Activated CD4-positive, alpha-beta T cell treated with anti-CD3 and anti-CD28 coated beads for 36 hours (primary cell): ENCODE measurements at regions not wholly inside any gene's neighbourhood (a gene's known extent, or its start where the extent isn't known, plus 50 kb on each side); places are given as distances from the start of the nearest gene placed in this dataset.

Experiments used
- ATAC-seq: fragments of 200-7000 bp; cut with Tn5 transposase; one replicate; pipeline ENCODE4 v1.10.0; 2021; ENCODE audit warnings: mild to moderate bottlenecking, moderate library complexity
- CTCF ChIA-PET: fragments of 350-600 bp; sonication (Branson Sonifier 250); formaldehyde crosslinking; loops from one replicate; lab custom pipeline; 2021; ENCODE audit warnings: antibody characterized with exemption; lab: Charles Lee
- POLR2A ChIA-PET: fragments of 350-600 bp; sonication (Branson Sonifier 250); formaldehyde crosslinking; loops from one replicate; lab custom pipeline; 2021; ENCODE audit warnings: antibody characterized with exemption, inconsistent platforms; lab: Charles Lee
- DNase-seq: peaks from one replicate; pipeline ENCODE4 v3.0.0-alpha.2; 2020
- H3K27ac Mint-ChIP-seq: one replicate; pipeline ENCODE4 v1.8.0; 2021; ENCODE audit warnings: mixed read lengths
- H3K27me3 Mint-ChIP-seq: one replicate; pipeline ENCODE4 v1.8.0; 2021; ENCODE audit warnings: mixed read lengths
- H3K36me3 Mint-ChIP-seq: one replicate; pipeline ENCODE4 v1.8.0; 2021; ENCODE audit warnings: low read depth, mixed read lengths
- H3K4me1 Mint-ChIP-seq: one replicate; pipeline ENCODE4 v1.8.0; 2021; ENCODE audit warnings: mixed read lengths
- H3K4me3 Mint-ChIP-seq: one replicate; pipeline ENCODE4 v1.8.0; 2021; ENCODE audit warnings: mild to moderate bottlenecking, moderate library complexity, mixed read lengths
- H3K9me3 Mint-ChIP-seq: one replicate; pipeline ENCODE4 v1.8.0; 2021; ENCODE audit warnings: low read depth, mixed read lengths
- intact Hi-C, 2 experiments: fragments of 100-400 bp; cut with DNase I in 1 of 2; cut with micrococcal nuclease in 1 of 2; formaldehyde crosslinking; loops; one replicate each; pipeline versions ENCODE4 v1.14.2 to v1.15.1; 2022 to 2024; cut with DNase I, micrococcal nuclease

- no peaks in the 10 kb centered on the region for H3K4me1 Mint-ChIP-seq
- no peak overlapping the region for H3K4me3 Mint-ChIP-seq
- no peak overlapping the region for H3K27ac Mint-ChIP-seq
- ATAC-seq, result no peak
- peaks cover 9% of the 10 kb centered on the region for H3K27me3 Mint-ChIP-seq
- ChIA-PET POLR2A (no interaction called here), CTCF (no interaction called here)
- no peak for DNase-seq
- intact Hi-C loops, result no loop called here
- no peaks in the 10 kb centered on the region for H3K36me3 Mint-ChIP-seq
- H3K9me3 Mint-ChIP-seq, result no peaks in the 10 kb centered on the region
Observed at GRCh38 chr2:19552270-19552669, 193.8 kb upstream of the OSR1 start.

GRCh38 chr2:19550750-19551149, 192.3 kb upstream of the OSR1 start:
- ChIA-PET CTCF (interaction anchor here (0.6 kb wide), 1 partner anchor 163 kb away, joined by 3 read pairs; no protein-coding TSS in a partner anchor), POLR2A (no interaction called here)
- DNase-seq (no peak), ATAC-seq (no peak)
- Mint-ChIP-seq H3K4me1 (no peaks in the 10 kb centered on the region), H3K27ac (no peak overlapping the region), H3K36me3 (no peaks in the 10 kb centered on the region), H3K9me3 (no peaks in the 10 kb centered on the region), H3K27me3 (peaks cover 9% of the 10 kb centered on the region), H3K4me3 (no peak overlapping the region)
- intact Hi-C loops, result no loop called here

- H3K27me3 Mint-ChIP-seq, result peaks cover 9% of the 10 kb centered on the region
- ATAC-seq, result no peak
- no peak overlapping the region for H3K27ac Mint-ChIP-seq
Observed at GRCh38 chr2:19549821-19550220, 191.4 kb upstream of the OSR1 start.

GRCh38 chr2:19548116-19548515, 189.7 kb upstream of the OSR1 start:
- CTCF ChIA-PET, result no interaction called here
- Mint-ChIP-seq H3K4me1 (no peaks in the 10 kb centered on the region), H3K9me3 (no peaks in the 10 kb centered on the region), H3K36me3 (no peaks in the 10 kb centered on the region), H3K27me3 (peaks cover 6% of the 10 kb centered on the region), H3K4me3 (no peak overlapping the region), H3K27ac (no peak overlapping the region)
- DNase-seq (no peak), ATAC-seq (no peak)
- POLR2A ChIA-PET, result no interaction called here
- intact Hi-C loops, result no loop called here

More at GRCh38 chr2:19549821-19550220, 191.4 kb upstream of the OSR1 start:
- Mint-ChIP-seq H3K36me3 (no peaks in the 10 kb centered on the region), H3K4me1 (no peaks in the 10 kb centered on the region), H3K4me3 (no peak overlapping the region), H3K9me3 (no peaks in the 10 kb centered on the region)
- DNase-seq, result no peak
- intact Hi-C loops, result no loop called here
- POLR2A ChIA-PET, result no interaction called here
- CTCF ChIA-PET, result interaction anchor here (0.5 kb wide), 1 partner anchor 201 kb away, joined by 3 read pairs; no protein-coding TSS in a partner anchor

GRCh38 chr2:19547321-19547720, 188.9 kb upstream of the OSR1 start:
- Mint-ChIP-seq H3K4me3 (no peak overlapping the region), H3K9me3 (no peaks in the 10 kb centered on the region), H3K27ac (no peak overlapping the region), H3K36me3 (no peaks in the 10 kb centered on the region), H3K4me1 (no peaks in the 10 kb centered on the region), H3K27me3 (peaks cover 6% of the 10 kb centered on the region)
- ChIA-PET CTCF (no interaction called here), POLR2A (no interaction called here)
- DNase-seq, result no peak
- no peak for ATAC-seq
- intact Hi-C loops, result no loop called here

GRCh38 chr2:19545507-19545906, 187.1 kb upstream of the OSR1 start:
- no peaks in the 10 kb centered on the region for H3K4me1 Mint-ChIP-seq
- H3K27ac Mint-ChIP-seq, result no peak overlapping the region
- ATAC-seq, result no peak
- POLR2A ChIA-PET, result no interaction called here
- peaks cover 4% of the 10 kb centered on the region for H3K27me3 Mint-ChIP-seq
- H3K4me3 Mint-ChIP-seq, result no peak overlapping the region
- no peaks in the 10 kb centered on the region for H3K36me3 Mint-ChIP-seq
- DNase-seq, result peak; percentile 9
- intact Hi-C loops, result no loop called here
- CTCF ChIA-PET, result no interaction called here
- no peaks in the 10 kb centered on the region for H3K9me3 Mint-ChIP-seq

- H3K27me3 Mint-ChIP-seq, result no peaks in the 10 kb centered on the region
- no peaks in the 10 kb centered on the region for H3K36me3 Mint-ChIP-seq
- ATAC-seq, result no peak
- no peak for DNase-seq
- H3K9me3 Mint-ChIP-seq, result no peaks in the 10 kb centered on the region
- intact Hi-C loops, result no loop called here
- POLR2A ChIA-PET, result no interaction called here
- CTCF ChIA-PET, result no interaction called here
- no peak overlapping the region for H3K4me3 Mint-ChIP-seq
- H3K4me1 Mint-ChIP-seq, result no peaks in the 10 kb centered on the region
- no peak overlapping the region for H3K27ac Mint-ChIP-seq
Observed at GRCh38 chr2:19543663-19544383, 185.4 kb upstream of the OSR1 start.

GRCh38 chr2:19542796-19543662, 184.6 kb upstream of the OSR1 start:
- Mint-ChIP-seq H3K36me3 (no peaks in the 10 kb centered on the region), H3K27ac (no peak overlapping the region), H3K27me3 (no peaks in the 10 kb centered on the region), H3K9me3 (no peaks in the 10 kb centered on the region), H3K4me1 (no peaks in the 10 kb centered on the region), H3K4me3 (no peak overlapping the region)
- ChIA-PET CTCF (no interaction called here), POLR2A (no interaction called here)
- ATAC-seq, result no peak
- DNase-seq, result no peak
- intact Hi-C loops, result no loop called here

GRCh38 chr2:19541884-19542283, 183.5 kb upstream of the OSR1 start:
- H3K4me1 Mint-ChIP-seq, result no peaks in the 10 kb centered on the region
- no peaks in the 10 kb centered on the region for H3K9me3 Mint-ChIP-seq
- ATAC-seq (no peak), DNase-seq (no peak)
- H3K27me3 Mint-ChIP-seq, result no peaks in the 10 kb centered on the region
- H3K36me3 Mint-ChIP-seq, result no peaks in the 10 kb centered on the region
- intact Hi-C loops, result no loop called here
- no peak overlapping the region for H3K4me3 Mint-ChIP-seq
- H3K27ac Mint-ChIP-seq, result no peak overlapping the region
- POLR2A ChIA-PET, result no interaction called here
- CTCF ChIA-PET, result no interaction called here

- Mint-ChIP-seq H3K4me1 (no peaks in the 10 kb centered on the region), H3K27me3 (no peaks in the 10 kb centered on the region), H3K36me3 (no peaks in the 10 kb centered on the region), H3K27ac (no peak overlapping the region), H3K9me3 (no peaks in the 10 kb centered on the region), H3K4me3 (no peak overlapping the region)
- intact Hi-C loops, result no loop called here
- ChIA-PET POLR2A (no interaction called here), CTCF (interaction anchor here (0.6 kb wide), 1 partner anchor 28 kb away, joined by 3 read pairs; no protein-coding TSS in a partner anchor)
- no peak for DNase-seq
- no peak for ATAC-seq
Observed at GRCh38 chr2:19540739-19541525, 182.5 kb upstream of the OSR1 start.

GRCh38 chr2:19538411-19538963, 180.1 kb upstream of the OSR1 start:
- no peaks in the 10 kb centered on the region for H3K9me3 Mint-ChIP-seq
- H3K27ac Mint-ChIP-seq, result no peak overlapping the region

More at GRCh38 chr2:19538411-19538963, 180.1 kb upstream of the OSR1 start:
- CTCF ChIA-PET, result no interaction called here
- H3K27me3 Mint-ChIP-seq, result no peaks in the 10 kb centered on the region
- no peaks in the 10 kb centered on the region for H3K36me3 Mint-ChIP-seq
- intact Hi-C loops, result no loop called here
- ATAC-seq (no peak), DNase-seq (no peak)
- no peak overlapping the region for H3K4me3 Mint-ChIP-seq
- no peaks in the 10 kb centered on the region for H3K4me1 Mint-ChIP-seq
- POLR2A ChIA-PET, result no interaction called here
